ENCODE measurements at regions not wholly inside any gene's neighbourhood (a gene's known extent, or its start where the extent isn't known, plus 50 kb on each side); places are given as distances from the start of the nearest gene placed in this dataset.

- no peak for TF ChIP-seq TAF1 (IDR thresholded peaks at IDR 0.05; ENCODE audit: low read depth, low read length)
- TF ChIP-seq POLR2AphosphoS5 (IDR thresholded peaks at IDR 0.05; ENCODE audit: low read depth, low read length), result no peak
- no peak for TF ChIP-seq PAX5 (IDR thresholded peaks at IDR 0.05; ENCODE audit: insufficient read depth, low read length, severe bottlenecking)
- TF ChIP-seq POU2F2 (IDR thresholded peaks at IDR 0.05; ENCODE audit: low read depth, low read length), result no peak
- TF ChIP-seq SPI1 (IDR thresholded peaks at IDR 0.05; ENCODE audit: low read depth, low read length), result peak; percentile 57; the same call in 1 of the 2 replicates
- DNase-seq (ENCODE audit: insufficient read length, low spot score) (no peak), FAIRE-seq (no peak)
These were observed 495.3 kb upstream of the AGTR1 start for GRCh38 chr3:148202386-148202785.

- TF ChIP-seq POLR2A (IDR thresholded peaks at IDR 0.05; ENCODE audit: low read depth, low read length), result no peak
- no peak for TF ChIP-seq SPI1 (IDR thresholded peaks at IDR 0.05; ENCODE audit: low read depth, low read length)
- no peak for TF ChIP-seq POU2F2 (IDR thresholded peaks at IDR 0.05; ENCODE audit: low read depth, low read length)
- no peak for TF ChIP-seq POLR2AphosphoS5 (IDR thresholded peaks at IDR 0.05; ENCODE audit: low read depth, low read length)
- TF ChIP-seq PAX5 (IDR thresholded peaks at IDR 0.05; ENCODE audit: insufficient read depth, low read length, severe bottlenecking), result no peak
- TF ChIP-seq TAF1 (IDR thresholded peaks at IDR 0.05; ENCODE audit: low read depth, low read length), result no peak
- FAIRE-seq (no peak), DNase-seq (ENCODE audit: insufficient read length, low spot score) (no peak)
These were observed 494.2 kb upstream of the AGTR1 start for GRCh38 chr3:148203297-148204010.

GRCh38 chr3:148204131-148204530 lies 493.6 kb upstream of the AGTR1 start:
- FAIRE-seq (no peak), DNase-seq (ENCODE audit: insufficient read length, low spot score) (no peak)
- no peak for TF ChIP-seq SPI1 (IDR thresholded peaks at IDR 0.05; ENCODE audit: low read depth, low read length)
- TF ChIP-seq PAX5 (IDR thresholded peaks at IDR 0.05; ENCODE audit: insufficient read depth, low read length, severe bottlenecking), result no peak
- no peak for TF ChIP-seq POLR2A (IDR thresholded peaks at IDR 0.05; ENCODE audit: low read depth, low read length)

- FAIRE-seq (no peak), DNase-seq (ENCODE audit: insufficient read length, low spot score) (no peak)
- TF ChIP-seq TAF1 (IDR thresholded peaks at IDR 0.05; ENCODE audit: low read depth, low read length) (no peak), POLR2A (IDR thresholded peaks at IDR 0.05; ENCODE audit: low read depth, low read length) (no peak), PAX5 (IDR thresholded peaks at IDR 0.05; ENCODE audit: insufficient read depth, low read length, severe bottlenecking) (no peak), POLR2AphosphoS5 (IDR thresholded peaks at IDR 0.05; ENCODE audit: low read depth, low read length) (no peak), SPI1 (IDR thresholded peaks at IDR 0.05; ENCODE audit: low read depth, low read length) (no peak), POU2F2 (IDR thresholded peaks at IDR 0.05; ENCODE audit: low read depth, low read length) (no peak)
These were observed 491.7 kb upstream of the AGTR1 start for GRCh38 chr3:148205977-148206376.

GRCh38 chr3:148206446-148206845 lies 491.3 kb upstream of the AGTR1 start:
- TF ChIP-seq POLR2A (IDR thresholded peaks at IDR 0.05; ENCODE audit: low read depth, low read length) (no peak), SPI1 (IDR thresholded peaks at IDR 0.05; ENCODE audit: low read depth, low read length) (no peak), POLR2AphosphoS5 (IDR thresholded peaks at IDR 0.05; ENCODE audit: low read depth, low read length) (no peak), POU2F2 (IDR thresholded peaks at IDR 0.05; ENCODE audit: low read depth, low read length) (no peak), PAX5 (IDR thresholded peaks at IDR 0.05; ENCODE audit: insufficient read depth, low read length, severe bottlenecking) (no peak), TAF1 (IDR thresholded peaks at IDR 0.05; ENCODE audit: low read depth, low read length) (no peak)
- no peak for DNase-seq (ENCODE audit: insufficient read length, low spot score)
- FAIRE-seq, result no peak

- FAIRE-seq (no peak), DNase-seq (ENCODE audit: insufficient read length, low spot score) (no peak)
- TF ChIP-seq TAF1 (IDR thresholded peaks at IDR 0.05; ENCODE audit: low read depth, low read length), result no peak
- TF ChIP-seq PAX5 (IDR thresholded peaks at IDR 0.05; ENCODE audit: insufficient read depth, low read length, severe bottlenecking), result no peak
- TF ChIP-seq POLR2A (IDR thresholded peaks at IDR 0.05; ENCODE audit: low read depth, low read length), result no peak
- TF ChIP-seq SPI1 (IDR thresholded peaks at IDR 0.05; ENCODE audit: low read depth, low read length), result no peak
- TF ChIP-seq POLR2AphosphoS5 (IDR thresholded peaks at IDR 0.05; ENCODE audit: low read depth, low read length), result no peak
- TF ChIP-seq POU2F2 (IDR thresholded peaks at IDR 0.05; ENCODE audit: low read depth, low read length), result no peak
These were observed 488.7 kb upstream of the AGTR1 start for GRCh38 chr3:148208975-148209374.

- FAIRE-seq, result no peak
- DNase-seq (ENCODE audit: insufficient read length, low spot score), result no peak
- no peak for TF ChIP-seq SPI1 (IDR thresholded peaks at IDR 0.05; ENCODE audit: low read depth, low read length)
- TF ChIP-seq POLR2A (IDR thresholded peaks at IDR 0.05; ENCODE audit: low read depth, low read length), result no peak
- no peak for TF ChIP-seq PAX5 (IDR thresholded peaks at IDR 0.05; ENCODE audit: insufficient read depth, low read length, severe bottlenecking)
These were observed 486.0 kb upstream of the AGTR1 start for GRCh38 chr3:148211725-148212124.

- TF ChIP-seq POLR2A (IDR thresholded peaks at IDR 0.05; ENCODE audit: low read depth, low read length) (no peak), POLR2AphosphoS5 (IDR thresholded peaks at IDR 0.05; ENCODE audit: low read depth, low read length) (no peak), TAF1 (IDR thresholded peaks at IDR 0.05; ENCODE audit: low read depth, low read length) (no peak), POU2F2 (IDR thresholded peaks at IDR 0.05; ENCODE audit: low read depth, low read length) (no peak), PAX5 (IDR thresholded peaks at IDR 0.05; ENCODE audit: insufficient read depth, low read length, severe bottlenecking) (no peak), SPI1 (IDR thresholded peaks at IDR 0.05; ENCODE audit: low read depth, low read length) (no peak)
- DNase-seq (ENCODE audit: insufficient read length, low spot score), result no peak
- no peak for FAIRE-seq
These were observed 483.0 kb upstream of the AGTR1 start for GRCh38 chr3:148214705-148215104.

GRCh38 chr3:148217317-148217716 lies 480.4 kb upstream of the AGTR1 start:
- DNase-seq (ENCODE audit: insufficient read length, low spot score) (no peak), FAIRE-seq (no peak)
- no peak for TF ChIP-seq PAX5 (IDR thresholded peaks at IDR 0.05; ENCODE audit: insufficient read depth, low read length, severe bottlenecking)

- DNase-seq (ENCODE audit: insufficient read length, low spot score) (no peak), FAIRE-seq (no peak)
- no peak for TF ChIP-seq TAF1 (IDR thresholded peaks at IDR 0.05; ENCODE audit: low read depth, low read length)
- TF ChIP-seq POLR2A (IDR thresholded peaks at IDR 0.05; ENCODE audit: low read depth, low read length), result no peak
- no peak for TF ChIP-seq POU2F2 (IDR thresholded peaks at IDR 0.05; ENCODE audit: low read depth, low read length)
- TF ChIP-seq SPI1 (IDR thresholded peaks at IDR 0.05; ENCODE audit: low read depth, low read length), result no peak
- TF ChIP-seq PAX5 (IDR thresholded peaks at IDR 0.05; ENCODE audit: insufficient read depth, low read length, severe bottlenecking), result no peak
- TF ChIP-seq POLR2AphosphoS5 (IDR thresholded peaks at IDR 0.05; ENCODE audit: low read depth, low read length), result no peak
These were observed 479.5 kb upstream of the AGTR1 start for GRCh38 chr3:148218222-148218621.

Data from GM12891 (cell line).